ENCODE measurements at regions not wholly inside any gene's neighbourhood (a gene's known extent, or its start where the extent isn't known, plus 50 kb on each side); places are given as distances from the start of the nearest gene placed in this dataset.

- TF ChIP-seq POLR2A (IDR thresholded peaks at IDR 0.05; ENCODE audit: low read length), result no peak
- TF ChIP-seq GATA1 (IDR thresholded peaks at IDR 0.05; ENCODE audit: low read depth, low read length), result no peak
Measured at GRCh38 chr6:156660389-156660788, 116.8 kb upstream of the ARID1B start.
